Hepatocyte (in vitro differentiated cells): ENCODE measurements at regions not wholly inside any gene's neighbourhood (a gene's known extent, or its start where the extent isn't known, plus 50 kb on each side); places are given as distances from the start of the nearest gene placed in this dataset.

Source experiments
- DNase-seq: peaks from one replicate; pipeline ENCODE4 v3.0.0-alpha.2; 2016; ENCODE audit warnings: low spot score
- H2AFZ ChIP-seq: fragments of 200-600 bp; sonication (generic); 2 replicates; pipeline ENCODE4 v1.6.0; 2016; ENCODE audit warnings: antibody characterized with exemption, mild to moderate bottlenecking
- H3K27ac ChIP-seq: fragments of 200-600 bp; sonication (generic); 2 replicates; pipeline ENCODE4 v1.5.1; 2016; ENCODE audit warnings: mild to moderate bottlenecking
- H3K27me3 ChIP-seq: fragments of 200-600 bp; sonication (generic); 2 replicates; pipeline ENCODE4 v1.6.1; 2016
- H3K36me3 ChIP-seq: fragments of 200-600 bp; sonication (generic); replicated peaks from 2 replicates; pipeline ENCODE4 v1.5.1; 2016; ENCODE audit warnings: low read depth; ENCODE audit not compliant: insufficient read depth
- H3K4me1 ChIP-seq: fragments of 200-600 bp; sonication (generic); 2 replicates; pipeline ENCODE4 v1.5.1; 2016; ENCODE audit warnings: mild to moderate bottlenecking, moderate library complexity; ENCODE audit not compliant: insufficient read depth
- H3K4me2 ChIP-seq: fragments of 200-600 bp; sonication (generic); 2 replicates; pipeline ENCODE4 v1.6.0; 2016
- H3K4me3 ChIP-seq: fragments of 200-600 bp; sonication (generic); 2 replicates; pipeline ENCODE4 v1.5.1; 2016; ENCODE audit warnings: mild to moderate bottlenecking
- H3K79me2 ChIP-seq: fragments of 200-600 bp; sonication (generic); 2 replicates; pipeline ENCODE4 v1.6.0; 2017; ENCODE audit warnings: mild to moderate bottlenecking
- H3K9me2 ChIP-seq: fragments of 200-600 bp; sonication (generic); replicated peaks from 2 replicates; pipeline ENCODE4 v1.6.0; 2017; ENCODE audit warnings: mild to moderate bottlenecking; ENCODE audit not compliant: insufficient read depth
- H3K9me3 ChIP-seq: fragments of 200-600 bp; sonication (generic); 2 replicates; pipeline ENCODE4 v1.5.1; 2016; ENCODE audit warnings: low read depth, mild to moderate bottlenecking
- H4K20me1 ChIP-seq: fragments of 200-600 bp; sonication (generic); 2 replicates; pipeline ENCODE4 v1.6.0; 2016; ENCODE audit warnings: mild to moderate bottlenecking; ENCODE audit not compliant: insufficient read depth, poor library complexity, severe bottlenecking
- CTCF ChIP-seq: fragments of 200-600 bp; sonication (generic); IDR thresholded peaks from 2 replicates; pipeline ENCODE4 v1.5.1; 2016; ENCODE audit warnings: antibody characterized with exemption, mild to moderate bottlenecking; ENCODE audit not compliant: poor library complexity
- EZH2 ChIP-seq: fragments of 200-600 bp; sonication (generic); IDR thresholded peaks from 2 replicates; pipeline ENCODE4 v1.6.1; 2016; ENCODE audit warnings: antibody characterized with exemption, mild to moderate bottlenecking, borderline replicate concordance
- EZH2phosphoT487 ChIP-seq: fragments of 200-600 bp; sonication (generic); IDR thresholded peaks from one replicate; pipeline ENCODE4 v1.6.1; 2018; ENCODE audit warnings: antibody characterized with exemption, mild to moderate bottlenecking, low read depth, moderate library complexity; ENCODE audit not compliant: unreplicated experiment, severe bottlenecking
- WGBS: methylation state at CpG from one replicate; pipeline ENCODE4 v1.1.6; 2016; ENCODE audit warnings: low lambda C conversion rate; ENCODE audit errors: missing lambda C conversion rate; 5-methylcytosine and 5-hydroxymethylcytosine counted together

- no peaks in the 10 kb centered on the region for H3K27me3 ChIP-seq
- no peaks in the 10 kb centered on the region for H3K9me2 ChIP-seq
- TF ChIP-seq EZH2 (no peak), EZH2phosphoT487 (no peak), CTCF (no peak)
- no peaks in the 10 kb centered on the region for H3K36me3 ChIP-seq
- 88% methylated on average over 2 of the region's 2 CpGs for WGBS
- no peak overlapping the region for H3K4me2 ChIP-seq
- H2AFZ ChIP-seq, result no peak overlapping the region
- no peak overlapping the region for H3K4me3 ChIP-seq
- no peaks in the 10 kb centered on the region for H3K4me1 ChIP-seq
- no peak overlapping the region for H3K27ac ChIP-seq
- DNase-seq, result no peak
- no peaks in the 10 kb centered on the region for H3K9me3 ChIP-seq
- no peaks in the 10 kb centered on the region for H4K20me1 ChIP-seq
- H3K79me2 ChIP-seq, result no peaks in the 10 kb centered on the region
These were observed 1364.4 kb upstream of the NXPH2 start for GRCh38 chr2:140144611-140145010.

GRCh38 chr2:140138736-140139135, 1358.5 kb upstream of the NXPH2 start:
- Histone ChIP-seq H3K27ac (no peak overlapping the region), H3K4me1 (no peaks in the 10 kb centered on the region), H3K27me3 (no peaks in the 10 kb centered on the region), H2AFZ (no peak overlapping the region), H4K20me1 (no peaks in the 10 kb centered on the region), H3K4me3 (no peak overlapping the region), H3K4me2 (no peak overlapping the region), H3K36me3 (no peaks in the 10 kb centered on the region), H3K79me2 (no peaks in the 10 kb centered on the region), H3K9me2 (no peaks in the 10 kb centered on the region), H3K9me3 (no peaks in the 10 kb centered on the region)
- TF ChIP-seq EZH2phosphoT487 (no peak), EZH2 (no peak), CTCF (no peak)
- no peak for DNase-seq
- 92% methylated on average over 6 of the region's 6 CpGs for WGBS

- DNase-seq, result no peak
- Histone ChIP-seq H3K4me1 (no peaks in the 10 kb centered on the region), H3K9me3 (no peaks in the 10 kb centered on the region), H3K4me3 (no peak overlapping the region), H3K4me2 (no peak overlapping the region), H2AFZ (no peak overlapping the region), H3K9me2 (no peaks in the 10 kb centered on the region), H3K27me3 (no peaks in the 10 kb centered on the region), H3K27ac (no peak overlapping the region), H3K36me3 (no peaks in the 10 kb centered on the region), H3K79me2 (no peaks in the 10 kb centered on the region), H4K20me1 (no peaks in the 10 kb centered on the region)
- WGBS, result 91% methylated on average over 1 of the region's 1 CpG
- TF ChIP-seq EZH2 (no peak), EZH2phosphoT487 (no peak), CTCF (no peak)
These were observed 1356.7 kb upstream of the NXPH2 start for GRCh38 chr2:140136861-140137260.

GRCh38 chr2:140136366-140136765, 1356.2 kb upstream of the NXPH2 start:
- no peak overlapping the region for H3K4me3 ChIP-seq
- H3K27ac ChIP-seq, result no peak overlapping the region
- H3K9me3 ChIP-seq, result no peaks in the 10 kb centered on the region
- H3K4me2 ChIP-seq, result no peak overlapping the region
- H3K36me3 ChIP-seq, result no peaks in the 10 kb centered on the region
- no peaks in the 10 kb centered on the region for H3K9me2 ChIP-seq
- H3K4me1 ChIP-seq, result no peaks in the 10 kb centered on the region
- H2AFZ ChIP-seq, result no peak overlapping the region
- no peaks in the 10 kb centered on the region for H3K79me2 ChIP-seq
- H4K20me1 ChIP-seq, result no peaks in the 10 kb centered on the region
- no peaks in the 10 kb centered on the region for H3K27me3 ChIP-seq
- no peak for DNase-seq
- no peak for TF ChIP-seq EZH2
- no peak for TF ChIP-seq EZH2phosphoT487
